ENCODE measurements at regions not wholly inside any gene's neighbourhood (a gene's known extent, or its start where the extent isn't known, plus 50 kb on each side); places are given as distances from the start of the nearest gene placed in this dataset.

GRCh38 chr2:21489080-21489479, 365.3 kb downstream of the TDRD15 start:
- CTCF ChIA-PET: no interaction called here
- no peaks in the 10 kb centered on the region for H3K9me3 ChIP-seq (ENCODE audit: control insufficient read depth, insufficient read depth, low read depth, low read length)
- no peak for DNase-seq (ENCODE audit: low read depth, low spot score)
- no peak for ATAC-seq
- no peak for TF ChIP-seq REST (IDR thresholded peaks at IDR 0.05; ENCODE audit: insufficient read depth in 1 of 2, low read depth in 2 of 2, low read length in 1 of 2)
- no peak for TF ChIP-seq POLR2AphosphoS5 (IDR thresholded peaks at IDR 0.05; ENCODE audit: low read depth, low read length)
- in situ Hi-C loops (cut with HindIII; ENCODE audit: low pct_unique_long_range_greater_than_20kb, low sequenced_read_pairs) (no loop called here), intact Hi-C loops (cut with micrococcal nuclease; ENCODE audit: unreplicated experiment) (no loop called here)
- H3K27me3 ChIP-seq (ENCODE audit: control insufficient read depth, insufficient read depth, low read length): no peaks in the 10 kb centered on the region
- POLR2A ChIA-PET: no interaction called here
- no TSS peak for BruUV-seq (replicated peaks)
- no peaks in the 10 kb centered on the region for H3K4me1 ChIP-seq (ENCODE audit: control insufficient read depth, insufficient read depth, low read length)
- H3K27ac ChIP-seq (ENCODE audit: low read length): no peak overlapping the region
- H3K36me3 ChIP-seq (ENCODE audit: control insufficient read depth, insufficient read depth, low read length): no peaks in the 10 kb centered on the region
- H3K4me3 ChIP-seq (ENCODE audit: low read depth in 2 of 2, low read length in 2 of 2): no peak overlapping the region

DNA sequence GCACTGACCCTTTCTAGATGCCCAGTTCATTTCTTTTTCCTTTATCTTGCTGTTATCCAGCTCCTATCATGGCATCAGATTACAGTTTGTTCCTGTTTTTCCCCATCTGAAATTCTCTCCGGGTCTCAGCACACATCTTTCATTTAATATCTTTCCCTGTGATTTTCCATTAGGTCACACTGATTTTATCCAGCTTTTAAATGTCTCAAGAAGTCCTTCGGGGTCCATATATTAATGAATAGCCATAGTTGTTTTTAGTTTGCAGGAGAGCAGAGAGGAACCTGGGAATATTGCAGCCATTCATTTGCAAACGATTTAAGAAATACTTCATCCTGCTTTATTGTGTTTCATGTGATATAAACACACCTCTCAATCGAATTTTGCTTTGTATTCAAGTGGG, 374.2 kb downstream of the TDRD15 start:
- in situ Hi-C loops (cut with HindIII; ENCODE audit: low pct_unique_long_range_greater_than_20kb, low sequenced_read_pairs): no loop called here
- no peak for ATAC-seq
- no peak for DNase-seq (ENCODE audit: low read depth, low spot score)
- ChIA-PET CTCF (no interaction called here), POLR2A (no interaction called here)
- H3K27me3 ChIP-seq (ENCODE audit: control insufficient read depth, insufficient read depth, low read length): no peaks in the 10 kb centered on the region
- H3K9me3 ChIP-seq (ENCODE audit: control insufficient read depth, insufficient read depth, low read depth, low read length): no peaks in the 10 kb centered on the region
- no TSS peak for BruUV-seq (replicated peaks)
- H3K4me3 ChIP-seq (ENCODE audit: low read depth in 2 of 2, low read length in 2 of 2): no peak overlapping the region
- no peaks in the 10 kb centered on the region for H3K36me3 ChIP-seq (ENCODE audit: control insufficient read depth, insufficient read depth, low read length)
- intact Hi-C loops (cut with micrococcal nuclease; ENCODE audit: unreplicated experiment): no loop called here
- H3K4me1 ChIP-seq (ENCODE audit: control insufficient read depth, insufficient read depth, low read length): no peaks in the 10 kb centered on the region
- H3K27ac ChIP-seq (ENCODE audit: low read length): no peak overlapping the region
- TF ChIP-seq POLR2AphosphoS5 (IDR thresholded peaks at IDR 0.05; ENCODE audit: low read depth, low read length) (no peak), REST (IDR thresholded peaks at IDR 0.05; ENCODE audit: insufficient read depth in 1 of 2, low read depth in 2 of 2, low read length in 1 of 2) (no peak), SIN3A (IDR thresholded peaks at IDR 0.05; ENCODE audit: borderline replicate concordance, insufficient read depth, low read depth, low read length) (no peak), TCF7L2 (IDR thresholded peaks at IDR 0.05; ENCODE audit: low read depth, low read length) (no peak)
- TF ChIP-seq, protein P1, sequence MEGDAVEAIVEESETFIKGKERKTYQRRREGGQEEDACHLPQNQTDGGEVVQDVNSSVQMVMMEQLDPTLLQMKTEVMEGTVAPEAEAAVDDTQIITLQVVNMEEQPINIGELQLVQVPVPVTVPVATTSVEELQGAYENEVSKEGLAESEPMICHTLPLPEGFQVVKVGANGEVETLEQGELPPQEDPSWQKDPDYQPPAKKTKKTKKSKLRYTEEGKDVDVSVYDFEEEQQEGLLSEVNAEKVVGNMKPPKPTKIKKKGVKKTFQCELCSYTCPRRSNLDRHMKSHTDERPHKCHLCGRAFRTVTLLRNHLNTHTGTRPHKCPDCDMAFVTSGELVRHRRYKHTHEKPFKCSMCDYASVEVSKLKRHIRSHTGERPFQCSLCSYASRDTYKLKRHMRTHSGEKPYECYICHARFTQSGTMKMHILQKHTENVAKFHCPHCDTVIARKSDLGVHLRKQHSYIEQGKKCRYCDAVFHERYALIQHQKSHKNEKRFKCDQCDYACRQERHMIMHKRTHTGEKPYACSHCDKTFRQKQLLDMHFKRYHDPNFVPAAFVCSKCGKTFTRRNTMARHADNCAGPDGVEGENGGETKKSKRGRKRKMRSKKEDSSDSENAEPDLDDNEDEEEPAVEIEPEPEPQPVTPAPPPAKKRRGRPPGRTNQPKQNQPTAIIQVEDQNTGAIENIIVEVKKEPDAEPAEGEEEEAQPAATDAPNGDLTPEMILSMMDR (IDR thresholded peaks at IDR 0.05): no peak

All from Panc1 (cell line).